Neural crest cell (in vitro differentiated cells): ENCODE measurements at regions not wholly inside any gene's neighbourhood (a gene's known extent, or its start where the extent isn't known, plus 50 kb on each side); places are given as distances from the start of the nearest gene placed in this dataset.
"Not testable (repeated sequence)": the region's sequence is repeated elsewhere in the genome, so short reads cannot be mapped to it uniquely, and the experiment has no call there.

ENCODE experiments used
- DNase-seq: peaks from one replicate; pipeline ENCODE4 v3.0.0; 2021; ENCODE audit warnings: low read depth, mixed read lengths, low spot score
- H3K27ac Mint-ChIP-seq: one replicate; pipeline ENCODE4 v1.8.0; 2021; ENCODE audit warnings: mild to moderate bottlenecking, mixed read lengths; ENCODE audit not compliant: unreplicated experiment
- H3K27me3 Mint-ChIP-seq: 2 replicates; pipeline ENCODE4 v1.8.0; 2021; ENCODE audit warnings: low read depth, mild to moderate bottlenecking, mixed read lengths
- H3K36me3 Mint-ChIP-seq: 2 replicates; pipeline ENCODE4 v1.8.0; 2021; ENCODE audit warnings: low read depth, mild to moderate bottlenecking, mixed read lengths
- H3K4me1 Mint-ChIP-seq: 2 replicates; pipeline ENCODE4 v1.8.0; 2021; ENCODE audit warnings: mixed read lengths
- H3K4me3 Mint-ChIP-seq: one replicate; pipeline ENCODE4 v1.8.0; 2021; ENCODE audit warnings: mild to moderate bottlenecking, mixed read lengths
- H3K9me3 Mint-ChIP-seq: 2 replicates; pipeline ENCODE4 v1.8.0; 2021; ENCODE audit warnings: mixed read lengths
- TF ChIP-seq, protein P1 (sequence below): fragments of 200-600 bp; sonication (generic); conservative IDR thresholded peaks from 2 replicates; pipeline ENCODE4 v1.5.0; 2021; ENCODE audit warnings: antibody characterized with exemption, mild to moderate bottlenecking

- DNase-seq = no peak
- no peak overlapping the region for H3K27ac Mint-ChIP-seq
- TF ChIP-seq, protein P1, sequence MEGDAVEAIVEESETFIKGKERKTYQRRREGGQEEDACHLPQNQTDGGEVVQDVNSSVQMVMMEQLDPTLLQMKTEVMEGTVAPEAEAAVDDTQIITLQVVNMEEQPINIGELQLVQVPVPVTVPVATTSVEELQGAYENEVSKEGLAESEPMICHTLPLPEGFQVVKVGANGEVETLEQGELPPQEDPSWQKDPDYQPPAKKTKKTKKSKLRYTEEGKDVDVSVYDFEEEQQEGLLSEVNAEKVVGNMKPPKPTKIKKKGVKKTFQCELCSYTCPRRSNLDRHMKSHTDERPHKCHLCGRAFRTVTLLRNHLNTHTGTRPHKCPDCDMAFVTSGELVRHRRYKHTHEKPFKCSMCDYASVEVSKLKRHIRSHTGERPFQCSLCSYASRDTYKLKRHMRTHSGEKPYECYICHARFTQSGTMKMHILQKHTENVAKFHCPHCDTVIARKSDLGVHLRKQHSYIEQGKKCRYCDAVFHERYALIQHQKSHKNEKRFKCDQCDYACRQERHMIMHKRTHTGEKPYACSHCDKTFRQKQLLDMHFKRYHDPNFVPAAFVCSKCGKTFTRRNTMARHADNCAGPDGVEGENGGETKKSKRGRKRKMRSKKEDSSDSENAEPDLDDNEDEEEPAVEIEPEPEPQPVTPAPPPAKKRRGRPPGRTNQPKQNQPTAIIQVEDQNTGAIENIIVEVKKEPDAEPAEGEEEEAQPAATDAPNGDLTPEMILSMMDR = no peak
- H3K4me3 Mint-ChIP-seq = no peak overlapping the region
- no peaks in the 10 kb centered on the region for H3K27me3 Mint-ChIP-seq
- H3K4me1 Mint-ChIP-seq = no peaks in the 10 kb centered on the region
- H3K36me3 Mint-ChIP-seq = no peaks in the 10 kb centered on the region
- H3K9me3 Mint-ChIP-seq = peaks cover 3% of the 10 kb centered on the region
Observed at GRCh38 chr6:16995511-16996250, 106.2 kb upstream of the STMND1 start.

GRCh38 chr6:16993396-16993795 is 108.5 kb upstream of the STMND1 start:
- H3K4me1 Mint-ChIP-seq = no peaks in the 10 kb centered on the region
- no peaks in the 10 kb centered on the region for H3K27me3 Mint-ChIP-seq
- H3K27ac Mint-ChIP-seq = no peak overlapping the region
- H3K4me3 Mint-ChIP-seq = no peak overlapping the region
- TF ChIP-seq, protein P1 = no peak
- H3K9me3 Mint-ChIP-seq = peaks cover 2% of the 10 kb centered on the region
- no peak for DNase-seq
- H3K36me3 Mint-ChIP-seq = peaks cover 3% of the 10 kb centered on the region

GRCh38 chr6:16991981-16992629 is 109.7 kb upstream of the STMND1 start:
- DNase-seq = no peak
- H3K27ac Mint-ChIP-seq = no peak overlapping the region
- H3K9me3 Mint-ChIP-seq = peaks cover 7% of the 10 kb centered on the region
- H3K4me3 Mint-ChIP-seq = no peak overlapping the region
- TF ChIP-seq, protein P1 = no peak
- H3K27me3 Mint-ChIP-seq = no peaks in the 10 kb centered on the region
- peaks cover 6% of the 10 kb centered on the region for H3K36me3 Mint-ChIP-seq
- no peaks in the 10 kb centered on the region for H3K4me1 Mint-ChIP-seq

DNA sequence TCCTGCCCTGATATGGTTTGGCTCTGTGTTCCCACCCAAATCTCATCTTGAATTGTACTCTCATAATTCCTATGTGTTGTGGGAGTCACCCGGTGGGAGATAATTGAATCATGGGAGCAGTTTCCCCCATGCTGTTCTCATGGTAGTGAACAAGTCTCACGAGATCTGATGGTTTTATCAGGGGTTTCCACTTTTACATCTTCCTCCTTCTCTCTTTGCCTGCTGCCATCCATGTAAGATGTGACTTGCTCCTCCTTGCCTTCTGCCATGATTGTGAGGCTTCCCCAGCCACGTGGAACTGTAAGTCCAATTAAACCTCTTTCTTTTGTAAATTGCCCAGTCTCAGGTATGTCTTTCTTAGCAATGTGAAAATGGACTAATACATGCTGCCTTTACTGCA is 111.9 kb upstream of the STMND1 start:
- not testable (repeated sequence) for H3K27ac Mint-ChIP-seq, DNase-seq, H3K9me3 Mint-ChIP-seq, H3K27me3 Mint-ChIP-seq, H3K4me3 Mint-ChIP-seq, H3K36me3 Mint-ChIP-seq, H3K4me1 Mint-ChIP-seq

GRCh38 chr6:16989382-16989781 is 112.5 kb upstream of the STMND1 start:
- TF ChIP-seq, protein P1 = no peak
- Mint-ChIP-seq H3K9me3 (peaks cover 7% of the 10 kb centered on the region), H3K27me3 (no peaks in the 10 kb centered on the region), H3K36me3 (peaks cover 6% of the 10 kb centered on the region), H3K4me3 (no peak overlapping the region), H3K4me1 (no peaks in the 10 kb centered on the region), H3K27ac (no peak overlapping the region)
- no peak for DNase-seq

GRCh38 chr6:16987996-16988395 is 113.9 kb upstream of the STMND1 start:
- TF ChIP-seq, protein P1 = no peak
- Mint-ChIP-seq H3K27ac (no peak overlapping the region), H3K27me3 (no peaks in the 10 kb centered on the region), H3K4me1 (no peaks in the 10 kb centered on the region), H3K9me3 (peaks cover 7% of the 10 kb centered on the region), H3K4me3 (no peak overlapping the region), H3K36me3 (peaks cover 6% of the 10 kb centered on the region)
- no peak for DNase-seq
